GM13976 (cell line): ENCODE measurements at regions not wholly inside any gene's neighbourhood (a gene's known extent, or its start where the extent isn't known, plus 50 kb on each side); places are given as distances from the start of the nearest gene placed in this dataset.
A peak's percentile ranks its signal among the peaks of the same experiment; 100 is the strongest.

ENCODE experiments used
- DNase-seq: peaks from one replicate; pipeline ENCODE4 v3.0.0; 2012; ENCODE audit warnings: low spot score
- CTCF ChIP-seq: IDR thresholded peaks from 2 replicates; pipeline ENCODE4 v1.5.1; 2012; ENCODE audit warnings: borderline replicate concordance, mild to moderate bottlenecking; ENCODE audit not compliant: insufficient read depth; ENCODE audit errors: extremely low read depth, missing control alignments, control extremely low read depth
- in situ Hi-C: fragments of 300-500 bp; cut with MboI; formaldehyde crosslinking; loops from one replicate; pipeline ENCODE4 v1.12.0; 2022; ENCODE audit warnings: low sequenced_read_pairs, mixed read lengths, inconsistent platforms; ENCODE audit not compliant: unreplicated experiment

- TF ChIP-seq CTCF = no peak
- no peak for DNase-seq
- in situ Hi-C loops = no loop called here
These were observed 322.3 kb downstream of the DUSP6 start for GRCh38 chr12:89029961-89030360.

- no peak for TF ChIP-seq CTCF
These were observed 327.7 kb downstream of the DUSP6 start for GRCh38 chr12:89024580-89024979.

GRCh38 chr12:89023936-89024335 is 328.4 kb downstream of the DUSP6 start:
- DNase-seq = no peak
- TF ChIP-seq CTCF = no peak
- in situ Hi-C loops = loop anchor here (5.0 kb wide), 1 partner anchor 433 kb away; no protein-coding TSS in a partner anchor

More at GRCh38 chr12:89024580-89024979, 327.7 kb downstream of the DUSP6 start:
- DNase-seq = no peak
- in situ Hi-C loops = loop anchor here (5.0 kb wide), 1 partner anchor 433 kb away; no protein-coding TSS in a partner anchor

GRCh38 chr12:89020689-89021088 is 331.6 kb downstream of the DUSP6 start:
- DNase-seq = no peak
- in situ Hi-C loops = loop anchor here (5.0 kb wide), 1 partner anchor 437 kb away; no protein-coding TSS in a partner anchor

GRCh38 chr12:89020121-89020480 is 332.2 kb downstream of the DUSP6 start:
- in situ Hi-C loops = loop anchor here (5.0 kb wide), 1 partner anchor 437 kb away; no protein-coding TSS in a partner anchor
- no peak for DNase-seq
- TF ChIP-seq CTCF = no peak

More at GRCh38 chr12:89020689-89021088, 331.6 kb downstream of the DUSP6 start:
- no peak for TF ChIP-seq CTCF

- peak; percentile 53 for DNase-seq
- in situ Hi-C loops = loop anchor here (5.0 to 10.0 kb wide), 2 partner anchors 438 to 505 kb away; partner anchors contain the start of genes GALNT4 and POC1B
- peak; percentile 79 for TF ChIP-seq CTCF
These were observed 332.7 kb downstream of the DUSP6 start for GRCh38 chr12:89019439-89020120.
